GM23248 (cell line): ENCODE measurements at regions not wholly inside any gene's neighbourhood (a gene's known extent, or its start where the extent isn't known, plus 50 kb on each side); places are given as distances from the start of the nearest gene placed in this dataset.

Source experiments
- EZH2 ChIP-seq: fragments of 200-600 bp; sonication (generic); IDR thresholded peaks from 2 replicates; pipeline ENCODE4 v1.6.1; 2018; ENCODE audit warnings: antibody characterized with exemption, mild to moderate bottlenecking; ENCODE audit not compliant: insufficient read depth, poor library complexity, severe bottlenecking
- EZH2phosphoT487 ChIP-seq: fragments of 200-600 bp; sonication (generic); IDR thresholded peaks from 2 replicates; pipeline ENCODE4 v1.6.1; 2018; ENCODE audit warnings: antibody characterized with exemption, moderate library complexity, mild to moderate bottlenecking, low read depth; ENCODE audit not compliant: insufficient read depth

DNA sequence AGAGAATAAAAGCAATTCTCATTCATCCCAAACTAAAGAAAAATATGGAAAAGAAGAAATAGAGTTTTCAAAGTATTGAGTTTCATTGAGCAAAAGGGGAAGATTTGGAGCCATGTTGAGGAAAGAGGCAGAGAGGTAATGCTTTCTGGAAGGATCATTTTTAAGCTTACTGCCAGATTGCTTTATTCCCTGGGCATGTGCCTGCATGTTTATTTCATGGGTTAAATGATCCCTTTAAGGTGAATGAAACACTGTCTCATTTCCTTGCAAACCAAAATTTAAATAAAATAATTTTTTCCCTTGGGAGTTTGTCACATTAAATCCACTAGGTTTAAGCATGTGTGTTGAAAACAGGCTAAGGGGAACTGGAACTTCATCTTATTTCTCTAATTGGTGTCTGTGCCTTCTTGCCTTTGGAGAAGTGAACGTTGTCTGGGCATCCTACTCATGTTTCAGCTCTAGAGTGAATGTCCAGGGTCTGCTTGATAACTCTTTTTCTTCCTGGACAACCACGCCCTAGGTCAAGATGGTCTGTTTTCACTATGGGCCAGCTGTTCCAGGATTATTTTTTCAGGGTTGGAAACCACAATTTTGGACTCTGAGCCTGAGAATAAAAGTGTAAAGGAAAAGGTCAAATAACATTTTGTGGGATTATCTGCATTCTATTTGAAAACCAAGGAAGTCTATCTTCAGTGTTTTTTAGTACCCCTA is 114.1 kb upstream of the ELL2 start:
- no peak for TF ChIP-seq EZH2
- TF ChIP-seq EZH2phosphoT487, result no peak
